HG03354 (cell line): ENCODE measurements at regions not wholly inside any gene's neighbourhood (a gene's known extent, or its start where the extent isn't known, plus 50 kb on each side); places are given as distances from the start of the nearest gene placed in this dataset.

Experiments
- ATAC-seq: cut with Tn5 transposase; IDR thresholded peaks from one replicate; pipeline ENCODE4 v1.9.1; 2021; ENCODE audit warnings: mild to moderate bottlenecking; ENCODE audit not compliant: unreplicated experiment, poor library complexity, severe bottlenecking

- no peak for ATAC-seq
Measured at GRCh38 chr2:8265476-8266226, 416.2 kb upstream of the ID2 start.

GRCh38 chr2:8266563-8266962, 415.3 kb upstream of the ID2 start:
- ATAC-seq: no peak

- ATAC-seq: no peak
Measured at GRCh38 chr2:8267048-8267447, 414.8 kb upstream of the ID2 start.

- ATAC-seq: no peak
Measured at GRCh38 chr2:8267721-8268120, 414.1 kb upstream of the ID2 start.

- no peak for ATAC-seq
Measured at GRCh38 chr2:8268172-8268783, 413.6 kb upstream of the ID2 start.

GRCh38 chr2:8270699-8271098, 411.2 kb upstream of the ID2 start:
- ATAC-seq: no peak

- ATAC-seq: no peak
Measured at GRCh38 chr2:8271461-8271860, 410.4 kb upstream of the ID2 start.

- ATAC-seq: no peak
Measured at GRCh38 chr2:8276026-8276425, 405.8 kb upstream of the ID2 start.

- ATAC-seq: no peak
Measured at GRCh38 chr2:8277921-8278571, 403.8 kb upstream of the ID2 start.

GRCh38 chr2:8278709-8279354, 403.0 kb upstream of the ID2 start:
- no peak for ATAC-seq

GRCh38 chr2:8279506-8279905, 402.4 kb upstream of the ID2 start:
- ATAC-seq: no peak

- ATAC-seq: no peak
Measured at GRCh38 chr2:8281234-8281633, 400.6 kb upstream of the ID2 start.

- ATAC-seq: no peak
Measured at GRCh38 chr2:8281950-8282857, 399.7 kb upstream of the ID2 start.

GRCh38 chr2:8282858-8283252, 399.0 kb upstream of the ID2 start:
- no peak for ATAC-seq

- ATAC-seq: no peak
Measured at GRCh38 chr2:8285081-8285480, 396.8 kb upstream of the ID2 start.

GRCh38 chr2:8285898-8286297, 396.0 kb upstream of the ID2 start:
- ATAC-seq: no peak

GRCh38 chr2:8288206-8288605, 393.6 kb upstream of the ID2 start:
- ATAC-seq: no peak

GRCh38 chr2:8289111-8289510, 392.7 kb upstream of the ID2 start:
- no peak for ATAC-seq

- ATAC-seq: no peak
Measured at GRCh38 chr2:8290771-8291352, 391.0 kb upstream of the ID2 start.
